Activated CD8-positive, alpha-beta memory T cell treated with anti-CD3 and anti-CD28 coated beads, Interleukin-2, amount 50 U/mL, for 48 hours (primary cell): ENCODE measurements at regions not wholly inside any gene's neighbourhood (a gene's known extent, or its start where the extent isn't known, plus 50 kb on each side); places are given as distances from the start of the nearest gene placed in this dataset.

Experiments
- DNase-seq: peaks from one replicate; pipeline ENCODE4 v3.0.0-alpha.2; 2020

DNA sequence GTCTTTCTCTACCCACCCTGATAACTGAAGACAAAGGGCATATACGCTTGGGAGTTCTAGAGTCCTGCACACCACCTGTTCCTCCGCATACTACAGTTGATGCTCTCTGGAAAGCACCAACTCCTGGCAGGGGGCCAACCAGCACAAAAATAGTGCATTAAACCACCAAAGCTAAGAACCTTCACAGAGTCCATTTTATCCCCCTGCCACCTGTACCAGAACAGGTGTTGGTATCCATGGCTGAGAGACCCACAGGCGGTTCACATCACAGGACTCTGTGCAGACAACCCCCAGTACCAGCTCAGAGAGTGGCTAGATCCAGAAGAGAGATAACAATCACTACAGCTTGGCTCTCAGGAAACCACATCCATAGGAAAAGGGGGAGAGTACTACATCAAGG is 114.4 kb upstream of the POU1F1 start:
- no peak for DNase-seq

DNA sequence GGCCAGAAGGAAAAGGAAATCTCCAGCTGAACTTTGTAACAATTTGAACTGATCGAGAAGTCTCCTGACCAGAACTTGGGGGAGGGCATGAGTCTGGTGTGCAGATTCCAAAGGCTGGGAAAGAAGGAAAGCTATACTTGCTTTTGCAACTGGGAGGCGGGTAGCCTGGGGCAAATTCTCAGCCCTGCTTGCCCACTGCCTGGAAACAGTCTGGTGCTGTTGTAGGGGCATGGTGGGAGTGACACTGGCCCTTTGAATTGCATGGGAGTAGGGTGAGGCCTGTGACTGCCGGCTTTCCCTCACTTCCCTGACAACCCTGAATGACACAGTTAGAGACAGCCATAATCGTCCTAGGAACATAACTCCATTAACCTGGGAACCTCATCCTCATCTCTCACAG is 114.0 kb upstream of the POU1F1 start:
- no peak for DNase-seq

- no peak for DNase-seq
Measured at GRCh38 chr3:87375231-87375682, 98.9 kb upstream of the POU1F1 start.

GRCh38 chr3:87370007-87370406 is 93.6 kb upstream of the POU1F1 start:
- no peak for DNase-seq

DNA sequence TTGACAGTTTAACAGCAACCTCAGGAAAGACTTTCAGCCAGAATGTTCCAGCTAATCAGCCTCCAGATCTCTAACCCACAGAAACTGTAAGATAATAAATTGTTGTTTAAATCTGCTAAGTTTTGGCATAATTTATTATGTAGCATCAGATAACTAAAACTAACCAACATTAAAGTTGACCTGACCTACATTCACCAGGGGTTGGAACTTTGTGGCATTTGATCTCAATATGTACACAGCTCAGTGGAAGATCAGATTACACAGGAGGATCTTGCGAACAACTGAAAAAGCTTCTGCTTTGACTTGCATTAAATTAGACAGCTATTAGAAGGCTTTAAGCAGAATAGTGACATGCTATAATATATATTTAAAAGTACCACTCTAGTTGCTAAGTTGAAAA is 91.4 kb upstream of the POU1F1 start:
- no peak for DNase-seq

DNA sequence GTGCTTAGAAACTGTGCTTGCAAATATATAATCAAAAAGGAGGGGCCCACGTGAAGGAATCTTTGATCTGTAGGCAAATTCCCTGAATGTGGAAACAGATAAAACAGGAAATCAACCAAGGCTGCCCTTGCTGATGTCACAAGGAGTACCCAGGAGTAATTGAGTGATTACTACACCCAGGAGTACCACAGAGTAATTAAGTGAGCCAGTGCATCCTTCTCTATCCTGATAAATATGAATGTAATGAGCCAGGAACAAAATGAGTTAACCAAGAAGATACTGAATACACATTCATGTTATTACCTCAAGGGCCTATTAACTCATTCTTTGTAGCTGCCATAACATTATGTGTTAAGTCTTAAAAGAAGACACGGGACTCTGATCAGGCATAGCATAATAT is 87.3 kb upstream of the POU1F1 start:
- no peak for DNase-seq

GRCh38 chr3:87361956-87362355 is 85.6 kb upstream of the POU1F1 start:
- no peak for DNase-seq

- no peak for DNase-seq
Measured at GRCh38 chr3:87361271-87361670, 84.9 kb upstream of the POU1F1 start.

DNA sequence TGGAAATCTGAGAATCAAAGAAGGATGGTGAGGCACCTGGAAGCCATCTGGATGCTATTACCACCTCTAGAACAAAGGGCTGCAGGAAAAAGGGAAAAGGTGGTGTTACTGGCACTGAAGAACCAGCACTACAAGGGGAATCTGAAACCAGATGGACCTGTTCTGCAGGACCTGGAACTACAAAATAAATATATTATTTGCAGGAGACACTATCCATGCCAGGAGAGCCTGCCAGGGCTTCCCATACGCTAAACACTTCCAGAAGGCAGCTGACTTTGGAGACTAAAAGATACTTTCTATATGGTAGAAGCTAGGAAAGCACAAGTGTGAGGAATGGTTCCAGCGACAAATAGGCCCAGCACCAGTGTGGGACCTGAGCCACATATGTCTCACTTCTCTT is 83.4 kb upstream of the POU1F1 start:
- DNase-seq = no peak

- DNase-seq = no peak
Measured at GRCh38 chr3:87359025-87359424, 82.6 kb upstream of the POU1F1 start.

GRCh38 chr3:87358066-87358465 is 81.7 kb upstream of the POU1F1 start:
- DNase-seq = no peak

DNA sequence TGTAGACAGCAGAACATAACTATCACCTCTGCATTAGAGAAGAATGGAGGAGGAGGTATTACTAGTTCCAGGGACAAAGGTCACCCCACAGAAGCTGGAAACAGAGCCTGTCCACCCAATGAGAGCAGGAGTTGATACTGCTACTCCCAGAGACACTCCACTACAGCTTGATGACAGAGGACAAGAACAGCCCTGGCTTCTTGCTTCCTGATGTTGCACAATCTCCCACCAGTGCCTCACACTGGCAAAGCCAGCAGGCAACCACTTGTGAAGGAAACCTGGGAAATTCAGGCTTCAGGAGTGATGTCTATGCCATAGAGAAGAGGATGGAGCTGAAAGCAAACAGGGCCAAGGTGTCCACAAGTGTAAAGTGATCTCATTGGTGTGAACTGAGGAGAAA is 78.0 kb upstream of the POU1F1 start:
- DNase-seq = no peak

- DNase-seq = no peak
Measured at GRCh38 chr3:87351937-87352336, 75.6 kb upstream of the POU1F1 start.

DNA sequence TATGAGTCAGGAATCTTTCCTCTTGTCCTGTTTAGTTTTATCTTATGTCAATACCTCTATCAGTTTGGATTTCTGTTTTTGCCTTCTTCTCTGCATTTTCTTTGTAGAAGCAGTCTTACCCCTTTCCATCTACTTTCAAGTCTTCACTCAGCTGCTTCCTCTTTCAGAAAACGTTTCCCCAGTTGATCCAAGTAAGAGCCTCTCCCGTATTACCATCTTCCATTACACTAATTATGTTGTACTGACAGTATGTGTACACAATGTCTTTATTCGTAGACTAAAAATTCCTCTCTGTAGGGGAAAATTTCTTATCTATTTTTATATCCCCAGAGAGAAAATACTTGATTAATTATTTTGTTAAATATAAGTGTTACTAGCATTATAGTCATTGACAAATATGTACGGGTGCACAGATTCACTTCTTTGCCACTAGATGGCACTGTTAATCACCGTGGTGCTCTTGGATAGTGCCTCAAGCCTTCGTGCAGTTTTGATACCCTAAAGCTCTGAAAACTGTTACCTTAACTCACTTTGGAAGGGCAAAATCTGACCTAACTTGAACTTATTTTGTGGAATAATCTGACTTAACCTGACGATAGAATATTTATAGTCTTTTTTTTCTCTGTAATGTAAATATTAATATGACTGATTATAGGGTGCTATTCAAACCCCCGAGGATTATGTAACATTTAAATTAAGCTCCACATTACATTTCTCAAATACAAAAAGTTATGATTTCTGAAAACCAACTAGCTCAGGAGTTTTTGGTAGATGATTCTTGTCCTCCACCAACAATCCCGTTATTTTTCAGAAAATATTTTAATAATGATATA is 74.2 kb upstream of the POU1F1 start:
- DNase-seq = no peak

DNA sequence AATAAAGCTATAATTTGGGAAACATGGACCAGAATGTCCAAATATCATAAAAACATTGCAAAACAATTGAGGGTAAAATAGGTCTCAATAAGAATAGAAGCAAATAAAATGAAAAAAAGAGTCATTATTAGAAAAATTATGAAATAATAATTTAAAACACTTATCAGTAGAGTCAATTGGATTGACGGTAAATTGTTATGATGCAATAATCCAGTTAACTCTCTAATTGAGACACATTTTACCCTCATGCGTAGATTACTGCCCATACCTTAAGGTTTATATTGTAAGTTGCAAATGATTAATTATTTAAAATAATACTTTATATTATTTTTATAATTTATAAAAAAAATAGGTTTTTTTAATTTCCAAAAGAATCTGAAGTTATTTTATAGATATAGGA is 73.4 kb upstream of the POU1F1 start:
- no peak for DNase-seq

DNA sequence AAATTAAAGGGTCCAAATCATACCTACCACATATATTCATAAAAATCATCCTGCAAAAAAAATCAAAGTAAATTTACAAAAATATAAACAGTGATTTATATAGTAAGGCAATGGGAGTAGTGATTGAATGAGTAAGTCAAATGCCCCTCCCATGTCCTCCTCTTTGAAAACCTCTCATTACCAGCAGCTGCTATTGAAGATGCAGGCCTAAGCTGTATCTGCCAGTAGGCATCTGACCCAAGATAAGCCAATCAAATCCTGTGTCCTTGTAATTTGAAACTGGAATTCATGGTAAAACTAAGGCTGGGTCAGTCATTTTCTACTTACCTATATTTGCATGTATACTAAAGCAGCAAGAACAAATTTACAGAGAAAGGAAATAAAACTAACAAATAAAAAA is 60.4 kb upstream of the POU1F1 start:
- no peak for DNase-seq

GRCh38 chr3:87335931-87336330 is 59.5 kb upstream of the POU1F1 start:
- no peak for DNase-seq

- DNase-seq = no peak
Measured at GRCh38 chr3:87333393-87333892, 57.1 kb upstream of the POU1F1 start.

DNA sequence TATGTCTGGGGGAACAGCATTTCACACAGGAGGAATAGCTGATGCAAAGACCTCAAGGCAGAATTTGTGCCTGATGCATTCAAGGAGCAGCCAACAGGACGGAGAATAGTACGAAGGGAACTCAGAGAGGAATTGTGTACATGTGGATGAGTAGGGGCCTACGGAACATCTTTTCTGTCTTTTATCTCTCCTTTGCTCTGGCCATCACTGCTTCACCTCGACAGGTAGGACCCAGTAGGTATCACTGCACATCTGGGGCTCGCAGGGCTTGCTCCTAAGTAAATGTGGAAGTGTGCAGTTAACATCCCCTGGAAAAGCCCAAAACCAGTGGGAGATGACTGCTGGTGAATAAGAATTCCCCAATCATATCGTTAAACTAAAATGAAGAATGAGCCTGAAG is 56.4 kb upstream of the POU1F1 start:
- DNase-seq = no peak

- no peak for DNase-seq
Measured at GRCh38 chr3:87329065-87329464, 52.7 kb upstream of the POU1F1 start.
